Large intestine (tissue), 3 donors: ENCODE measurements at regions not wholly inside any gene's neighbourhood (a gene's known extent, or its start where the extent isn't known, plus 50 kb on each side); places are given as distances from the start of the nearest gene placed in this dataset.

Source experiments
- DNase-seq, 2 donors: peaks; one replicate each; pipeline versions ENCODE4 v3.0.0 to v3.0.0-alpha.2; 2013
- H3K27ac ChIP-seq: one replicate; pipeline ENCODE4 v1.5.1; 2013; ENCODE audit warnings: low read length
- H3K27me3 ChIP-seq: 2 replicates; pipeline ENCODE4 v1.6.1; 2013; ENCODE audit warnings: low read length; ENCODE audit not compliant: control insufficient read depth, insufficient read depth
- H3K36me3 ChIP-seq: 2 replicates; pipeline ENCODE4 v1.6.1; 2013; ENCODE audit warnings: low read length; ENCODE audit not compliant: control insufficient read depth, insufficient read depth
- H3K4me1 ChIP-seq: one replicate; pipeline ENCODE4 v1.6.1; 2013; ENCODE audit warnings: low read length; ENCODE audit not compliant: control insufficient read depth, insufficient read depth
- H3K4me3 ChIP-seq: one replicate; pipeline ENCODE4 v1.5.1; 2013; ENCODE audit warnings: low read length
- H3K9me3 ChIP-seq: one replicate; pipeline ENCODE4 v1.6.1; 2013; ENCODE audit warnings: mild to moderate bottlenecking, low read depth, low read length, moderate library complexity; ENCODE audit not compliant: control insufficient read depth
- WGBS: methylation state at CpG from one replicate; pipeline ENCODE4 v1.1.5; 2013; ENCODE audit warnings: low lambda C conversion rate; ENCODE audit not compliant: insufficient coverage; 5-methylcytosine and 5-hydroxymethylcytosine counted together

- Histone ChIP-seq H3K27me3 (no peaks in the 10 kb centered on the region), H3K9me3 (no peaks in the 10 kb centered on the region), H3K36me3 (no peaks in the 10 kb centered on the region), H3K27ac (no peak overlapping the region), H3K4me1 (peaks cover 22% of the 10 kb centered on the region), H3K4me3 (no peak overlapping the region)
- no CpG with 5 or more reads among the region's 7 CpGs for WGBS
- DNase-seq: peak in 1 of 2 donors; percentile 26
These were observed 92.5 kb upstream of the IRF2BP2 start for GRCh38 chr1:234702342-234703000.

GRCh38 chr1:234701737-234702341, 91.9 kb upstream of the IRF2BP2 start:
- H3K27ac ChIP-seq: no peak overlapping the region
- no peaks in the 10 kb centered on the region for H3K36me3 ChIP-seq
- DNase-seq: no peak
- no CpG with 5 or more reads among the region's 6 CpGs for WGBS
- peaks cover 21% of the 10 kb centered on the region for H3K4me1 ChIP-seq
- H3K27me3 ChIP-seq: no peaks in the 10 kb centered on the region
- H3K4me3 ChIP-seq: no peak overlapping the region
- no peaks in the 10 kb centered on the region for H3K9me3 ChIP-seq

GRCh38 chr1:234699795-234700665, 90.1 kb upstream of the IRF2BP2 start:
- 33% methylated on average over 1 of the region's 7 CpGs for WGBS
- H3K9me3 ChIP-seq: no peaks in the 10 kb centered on the region
- peaks cover 21% of the 10 kb centered on the region for H3K4me1 ChIP-seq
- DNase-seq: peak; percentile 83 to 92
- H3K4me3 ChIP-seq: no peak overlapping the region
- peak overlapping the region; percentile 97 for H3K27ac ChIP-seq
- H3K27me3 ChIP-seq: no peaks in the 10 kb centered on the region
- no peaks in the 10 kb centered on the region for H3K36me3 ChIP-seq

- no peak overlapping the region for H3K27ac ChIP-seq
- no peak for DNase-seq
- H3K9me3 ChIP-seq: no peaks in the 10 kb centered on the region
- peaks cover 21% of the 10 kb centered on the region for H3K4me1 ChIP-seq
- H3K27me3 ChIP-seq: no peaks in the 10 kb centered on the region
- H3K4me3 ChIP-seq: no peak overlapping the region
- no peaks in the 10 kb centered on the region for H3K36me3 ChIP-seq
- WGBS: no CpG with 5 or more reads among the region's 6 CpGs
These were observed 88.7 kb upstream of the IRF2BP2 start for GRCh38 chr1:234698686-234699085.

GRCh38 chr1:234697741-234698140, 87.8 kb upstream of the IRF2BP2 start:
- DNase-seq: no peak
- 80% methylated on average over 1 of the region's 8 CpGs for WGBS
- no peaks in the 10 kb centered on the region for H3K9me3 ChIP-seq
- H3K36me3 ChIP-seq: no peaks in the 10 kb centered on the region
- peaks cover 21% of the 10 kb centered on the region for H3K4me1 ChIP-seq
- H3K27ac ChIP-seq: no peak overlapping the region
- no peak overlapping the region for H3K4me3 ChIP-seq
- no peaks in the 10 kb centered on the region for H3K27me3 ChIP-seq

- Histone ChIP-seq H3K27me3 (no peaks in the 10 kb centered on the region), H3K9me3 (no peaks in the 10 kb centered on the region), H3K4me1 (peaks cover 21% of the 10 kb centered on the region), H3K4me3 (no peak overlapping the region), H3K36me3 (no peaks in the 10 kb centered on the region), H3K27ac (no peak overlapping the region)
- DNase-seq: no peak
- no CpG with 5 or more reads among the region's 1 CpG for WGBS
These were observed 87.0 kb upstream of the IRF2BP2 start for GRCh38 chr1:234697015-234697414.

GRCh38 chr1:234696148-234696576, 86.2 kb upstream of the IRF2BP2 start:
- no peak overlapping the region for H3K4me3 ChIP-seq
- no peak for DNase-seq
- H3K9me3 ChIP-seq: no peaks in the 10 kb centered on the region
- H3K27ac ChIP-seq: no peak overlapping the region
- no peaks in the 10 kb centered on the region for H3K36me3 ChIP-seq
- H3K4me1 ChIP-seq: peaks cover 21% of the 10 kb centered on the region
- H3K27me3 ChIP-seq: no peaks in the 10 kb centered on the region
- WGBS: no CpG with 5 or more reads among the region's 11 CpGs

- Histone ChIP-seq H3K4me1 (peaks cover 9% of the 10 kb centered on the region), H3K36me3 (no peaks in the 10 kb centered on the region), H3K27ac (no peak overlapping the region), H3K4me3 (no peak overlapping the region), H3K27me3 (no peaks in the 10 kb centered on the region), H3K9me3 (no peaks in the 10 kb centered on the region)
- WGBS: no CpG with 5 or more reads among the region's 2 CpGs
- no peak for DNase-seq
These were observed 84.7 kb upstream of the IRF2BP2 start for GRCh38 chr1:234694661-234695060.

GRCh38 chr1:234692966-234693580, 83.1 kb upstream of the IRF2BP2 start:
- Histone ChIP-seq H3K27me3 (no peaks in the 10 kb centered on the region), H3K36me3 (no peaks in the 10 kb centered on the region), H3K27ac (no peak overlapping the region), H3K4me1 (no peaks in the 10 kb centered on the region), H3K9me3 (no peaks in the 10 kb centered on the region), H3K4me3 (no peak overlapping the region)
- no peak for DNase-seq
- 60% methylated on average over 1 of the region's 4 CpGs for WGBS

GRCh38 chr1:234691567-234691966, 81.6 kb upstream of the IRF2BP2 start:
- WGBS: 83% methylated on average over 1 of the region's 3 CpGs
- DNase-seq: no peak
- Histone ChIP-seq H3K4me3 (no peak overlapping the region), H3K36me3 (no peaks in the 10 kb centered on the region), H3K9me3 (peaks cover under 1% of the 10 kb centered on the region), H3K4me1 (no peaks in the 10 kb centered on the region), H3K27ac (no peak overlapping the region), H3K27me3 (no peaks in the 10 kb centered on the region)
